A549 (cell line): ENCODE measurements at regions not wholly inside any gene's neighbourhood (a gene's known extent, or its start where the extent isn't known, plus 50 kb on each side); places are given as distances from the start of the nearest gene placed in this dataset.

Experiments
- EP300 ChIP-seq, 2 experiments: fragments of >200 bp; sonication (Bioruptor Twin); formaldehyde crosslinking; IDR thresholded peaks; 2 replicates in 1 of 2; 3 replicates in 1 of 2; pipeline ENCODE4 v1.6.1; 2016 to 2017
- JUN ChIP-seq, 2 experiments: fragments of >200 bp; sonication (Bioruptor Twin); formaldehyde crosslinking; IDR thresholded peaks; 2 replicates in 1 of 2; 3 replicates in 1 of 2; pipeline ENCODE4 v1.6.1; 2016 to 2017
- POLR2A ChIP-seq: IDR thresholded peaks from 2 replicates; pipeline ENCODE4 v1.6.1; 2012; ENCODE audit warnings: mild to moderate bottlenecking, low read length
- RAD21 ChIP-seq, 2 experiments: fragments of >200 bp in 1 of 2; sonication (Bioruptor Twin) in 1 of 2; formaldehyde crosslinking in 1 of 2; IDR thresholded peaks in 1 of 2; conservative IDR thresholded peaks in 1 of 2; 2 replicates in 1 of 2; 3 replicates in 1 of 2; pipeline ENCODE4 v1.6.1; 2012 to 2018; ENCODE audit warnings: inconsistent platforms in 1 of 2
- TP53 ChIP-seq: fragments of 250-450 bp; sonication (Bioruptor Pico); IDR thresholded peaks from 2 replicates; pipeline ENCODE4 v1.5.0; 2021; ENCODE audit warnings: mild to moderate bottlenecking, moderate library complexity
- ZSCAN20 ChIP-seq: fragments of 250-450 bp; sonication (Bioruptor Pico); IDR thresholded peaks from 2 replicates; pipeline ENCODE4 v1.8.0; 2022; ENCODE audit warnings: mild to moderate bottlenecking, moderate library complexity
- TF ChIP-seq, protein P1 (sequence below): fragments of >200 bp; sonication (Bioruptor Twin); formaldehyde crosslinking; IDR thresholded peaks from 3 replicates; pipeline ENCODE4 v1.5.1; 2016
- TF ChIP-seq, protein P2 (sequence below): IDR thresholded peaks from 2 replicates; pipeline ENCODE4 v1.6.1; 2012; ENCODE audit warnings: low read depth, borderline replicate concordance

DNA sequence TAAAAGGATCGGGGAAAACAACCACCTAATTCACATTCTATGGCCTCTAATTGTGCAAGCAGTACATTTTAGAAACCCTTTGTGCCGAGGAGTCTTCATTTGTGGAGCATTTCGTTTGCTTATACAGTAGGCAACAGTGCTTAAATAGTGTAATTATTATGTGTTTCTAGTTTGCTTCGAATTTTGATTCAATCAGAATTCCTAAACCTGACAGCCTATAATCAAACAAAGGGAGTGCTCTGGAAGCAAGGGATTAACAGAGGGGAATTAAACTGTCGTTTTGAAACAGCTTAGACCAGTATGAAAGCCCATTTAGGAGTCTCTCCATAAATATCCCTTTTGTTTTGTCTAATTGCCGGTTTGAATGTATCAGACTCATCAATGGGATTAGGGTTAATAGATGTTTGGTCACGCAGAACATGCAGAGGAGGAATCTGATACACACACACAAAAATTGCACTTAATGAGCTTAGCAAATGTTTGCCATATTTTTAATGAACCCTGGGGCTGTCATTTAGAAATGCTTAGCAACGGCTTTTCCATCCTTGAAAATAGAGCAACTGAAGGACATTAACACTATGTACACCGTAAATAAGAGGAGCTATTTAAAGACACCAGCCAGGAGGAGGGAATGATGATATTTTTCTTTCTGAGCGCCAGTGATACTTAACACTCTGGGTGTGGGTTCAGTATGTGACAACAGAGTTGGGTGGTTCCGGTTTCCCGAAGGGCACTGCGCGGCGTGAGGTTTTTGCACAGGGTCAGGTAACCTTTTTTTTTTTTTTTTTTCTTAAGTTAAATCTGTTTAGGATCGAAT lies 404.7 kb downstream of the TLE4 start:
- TF ChIP-seq, protein P1, sequence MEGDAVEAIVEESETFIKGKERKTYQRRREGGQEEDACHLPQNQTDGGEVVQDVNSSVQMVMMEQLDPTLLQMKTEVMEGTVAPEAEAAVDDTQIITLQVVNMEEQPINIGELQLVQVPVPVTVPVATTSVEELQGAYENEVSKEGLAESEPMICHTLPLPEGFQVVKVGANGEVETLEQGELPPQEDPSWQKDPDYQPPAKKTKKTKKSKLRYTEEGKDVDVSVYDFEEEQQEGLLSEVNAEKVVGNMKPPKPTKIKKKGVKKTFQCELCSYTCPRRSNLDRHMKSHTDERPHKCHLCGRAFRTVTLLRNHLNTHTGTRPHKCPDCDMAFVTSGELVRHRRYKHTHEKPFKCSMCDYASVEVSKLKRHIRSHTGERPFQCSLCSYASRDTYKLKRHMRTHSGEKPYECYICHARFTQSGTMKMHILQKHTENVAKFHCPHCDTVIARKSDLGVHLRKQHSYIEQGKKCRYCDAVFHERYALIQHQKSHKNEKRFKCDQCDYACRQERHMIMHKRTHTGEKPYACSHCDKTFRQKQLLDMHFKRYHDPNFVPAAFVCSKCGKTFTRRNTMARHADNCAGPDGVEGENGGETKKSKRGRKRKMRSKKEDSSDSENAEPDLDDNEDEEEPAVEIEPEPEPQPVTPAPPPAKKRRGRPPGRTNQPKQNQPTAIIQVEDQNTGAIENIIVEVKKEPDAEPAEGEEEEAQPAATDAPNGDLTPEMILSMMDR = no peak
- TF ChIP-seq ZSCAN20 (no peak), JUN (IDR thresholded peaks at IDR 0.05) (no peak), TP53 (no peak), EP300 (IDR thresholded peaks at IDR 0.05) (no peak), POLR2A (no peak), RAD21 (conservative IDR thresholded peaks at IDR 0.05 in 1 of 2, IDR thresholded peaks at IDR 0.05 in 1 of 2) (no peak)
- TF ChIP-seq, protein P2, sequence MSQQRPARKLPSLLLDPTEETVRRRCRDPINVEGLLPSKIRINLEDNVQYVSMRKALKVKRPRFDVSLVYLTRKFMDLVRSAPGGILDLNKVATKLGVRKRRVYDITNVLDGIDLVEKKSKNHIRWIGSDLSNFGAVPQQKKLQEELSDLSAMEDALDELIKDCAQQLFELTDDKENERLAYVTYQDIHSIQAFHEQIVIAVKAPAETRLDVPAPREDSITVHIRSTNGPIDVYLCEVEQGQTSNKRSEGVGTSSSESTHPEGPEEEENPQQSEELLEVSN = no peak
